NCI-H524 treated with DMSO at 0.1 percent for 48 hours (cell line): ENCODE measurements at regions not wholly inside any gene's neighbourhood (a gene's known extent, or its start where the extent isn't known, plus 50 kb on each side); places are given as distances from the start of the nearest gene placed in this dataset.
"Not testable (repeated sequence)": the region's sequence is repeated elsewhere in the genome, so short reads cannot be mapped to it uniquely, and the experiment has no call there.

ENCODE experiments used
- DNase-seq: peaks from one replicate; lab custom pipeline; 2025; lab: John Stamatoyannopoulos, UW

- no peak for DNase-seq
These were observed 1047.6 kb upstream of the AUTS2 start for GRCh38 chr7:68550635-68551034.

- no peak for DNase-seq
These were observed 1041.7 kb upstream of the AUTS2 start for GRCh38 chr7:68556537-68556936.

DNA sequence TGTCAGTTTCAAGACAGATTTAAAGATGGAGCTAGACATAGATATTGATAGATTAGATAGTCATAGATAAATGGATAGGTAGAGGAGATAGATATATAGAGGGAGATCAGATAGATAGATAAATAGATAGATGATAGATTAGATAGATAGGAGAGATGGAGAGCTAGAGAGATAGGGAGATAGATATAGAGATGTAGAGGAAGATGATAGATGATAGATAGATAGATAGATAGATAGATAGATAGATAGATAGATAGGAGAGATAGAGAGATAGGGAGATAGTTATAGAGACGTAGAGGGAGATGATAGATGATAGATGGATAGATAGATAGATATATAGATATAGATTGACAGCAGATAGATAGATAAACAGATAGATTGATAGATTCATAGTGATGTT, 1038.8 kb upstream of the AUTS2 start:
- DNase-seq = no peak

DNA sequence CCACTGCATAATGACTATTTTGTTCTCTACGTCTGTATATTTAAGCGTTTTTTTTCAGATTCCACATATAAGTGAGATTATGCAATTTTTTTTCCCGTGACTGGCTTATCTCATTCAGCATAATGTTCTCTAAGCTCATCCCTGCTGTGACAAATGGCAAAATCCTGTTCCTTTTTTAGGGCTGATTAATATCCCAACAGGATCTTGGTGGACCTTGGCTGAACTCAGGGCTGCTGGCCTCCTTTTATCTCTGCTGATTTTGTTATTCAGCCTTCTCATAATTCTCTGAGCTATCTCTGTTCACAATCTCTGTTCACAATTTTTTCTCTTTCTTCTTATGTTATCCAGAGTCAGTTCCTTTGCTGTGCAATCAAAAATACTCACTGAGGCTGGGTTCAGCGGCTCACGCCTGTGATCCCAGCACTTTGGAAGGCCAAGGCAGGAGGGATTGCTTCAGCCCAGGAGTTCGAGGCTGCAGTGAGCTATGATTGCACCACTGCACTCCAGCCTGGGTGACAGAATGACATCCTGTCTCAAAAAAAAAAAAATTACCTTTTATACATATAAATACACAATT, 1035.9 kb upstream of the AUTS2 start:
- DNase-seq = no peak

- DNase-seq = no peak
These were observed 1033.8 kb upstream of the AUTS2 start for GRCh38 chr7:68564306-68565135.

DNA sequence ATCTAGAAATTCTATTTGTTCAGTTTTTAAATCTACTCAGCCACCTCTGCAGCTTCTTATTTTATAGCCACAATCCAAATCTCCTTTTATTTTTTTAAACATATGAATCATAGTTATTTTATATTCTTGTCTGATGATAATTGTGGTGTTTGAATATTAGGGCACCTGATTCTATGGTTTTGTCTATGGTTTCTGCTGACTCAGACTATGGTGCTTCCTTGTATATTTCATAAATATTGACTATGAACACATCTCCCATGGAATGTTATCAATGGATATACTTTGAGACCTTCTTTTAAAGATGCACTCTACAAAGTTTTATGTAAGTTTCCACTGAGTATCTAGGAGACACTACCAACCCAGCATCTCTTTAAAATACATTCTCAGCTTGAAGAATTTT, 1027.0 kb upstream of the AUTS2 start:
- no peak for DNase-seq

GRCh38 chr7:68573271-68574005, 1024.8 kb upstream of the AUTS2 start:
- no peak for DNase-seq

DNA sequence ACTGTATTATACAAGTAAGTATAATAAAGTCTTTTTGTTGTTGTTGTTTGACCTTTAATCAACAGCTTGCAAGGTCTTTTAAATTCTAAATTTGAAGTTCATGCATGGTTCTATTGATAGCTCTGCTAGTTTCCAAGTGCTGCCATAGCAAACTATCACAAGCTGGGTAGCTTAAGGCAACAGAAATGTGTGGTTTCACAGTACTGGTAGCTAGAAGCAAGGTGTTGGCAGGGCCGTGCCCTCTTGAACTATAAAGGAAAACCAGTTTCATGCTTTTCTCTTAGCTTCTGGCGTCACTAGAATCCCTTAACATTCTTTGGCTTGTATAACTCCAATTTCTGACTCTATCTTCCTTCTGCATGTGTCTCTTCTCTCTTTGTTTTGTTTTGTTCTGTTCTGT, 1021.9 kb upstream of the AUTS2 start:
- no peak for DNase-seq

GRCh38 chr7:68581417-68581816, 1016.9 kb upstream of the AUTS2 start:
- no peak for DNase-seq

GRCh38 chr7:68587599-68587998, 1010.7 kb upstream of the AUTS2 start:
- no peak for DNase-seq

DNA sequence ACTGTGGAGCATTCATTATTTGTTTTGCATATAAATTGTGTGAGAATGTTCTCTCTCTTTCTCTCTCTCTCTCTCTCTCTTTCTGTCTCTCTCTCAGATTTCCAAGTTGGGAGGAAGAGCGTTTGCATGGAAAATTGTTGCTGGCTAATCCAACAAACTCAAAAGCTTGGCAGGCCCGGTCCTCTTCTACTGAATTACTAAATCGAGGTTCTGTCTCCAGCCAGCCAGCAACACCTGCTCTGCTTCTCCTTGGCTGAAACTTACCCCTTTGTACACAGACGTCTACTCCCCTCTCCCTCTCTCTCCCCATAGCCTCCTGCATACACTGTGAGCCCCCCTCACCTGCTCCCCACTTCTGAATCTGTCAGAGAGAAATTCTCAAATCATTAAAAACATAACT, 996.4 kb upstream of the AUTS2 start:
- no peak for DNase-seq

- no peak for DNase-seq
These were observed 993.7 kb upstream of the AUTS2 start for GRCh38 chr7:68604541-68604940.

DNA sequence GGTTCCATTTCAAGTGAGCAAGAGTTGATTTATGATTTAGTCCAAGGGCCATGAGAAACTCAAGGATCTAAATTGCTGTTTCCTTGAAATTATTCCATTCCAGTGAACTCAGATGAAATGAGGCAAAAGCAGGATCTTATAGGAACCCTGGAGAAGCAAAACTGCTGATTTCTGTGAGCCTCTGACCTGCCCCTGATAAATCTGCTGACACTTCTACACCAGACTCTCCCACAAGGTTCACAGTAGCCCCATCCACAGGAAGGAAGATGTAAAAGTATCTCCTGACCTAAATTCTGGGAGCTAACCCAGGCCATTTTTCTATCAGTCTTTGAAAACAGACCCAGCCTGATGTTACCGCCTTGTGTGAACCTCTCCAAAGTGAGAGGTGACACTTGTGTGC, 987.6 kb upstream of the AUTS2 start:
- no peak for DNase-seq

GRCh38 chr7:68613405-68613804, 984.9 kb upstream of the AUTS2 start:
- DNase-seq = peak; percentile 90

DNA sequence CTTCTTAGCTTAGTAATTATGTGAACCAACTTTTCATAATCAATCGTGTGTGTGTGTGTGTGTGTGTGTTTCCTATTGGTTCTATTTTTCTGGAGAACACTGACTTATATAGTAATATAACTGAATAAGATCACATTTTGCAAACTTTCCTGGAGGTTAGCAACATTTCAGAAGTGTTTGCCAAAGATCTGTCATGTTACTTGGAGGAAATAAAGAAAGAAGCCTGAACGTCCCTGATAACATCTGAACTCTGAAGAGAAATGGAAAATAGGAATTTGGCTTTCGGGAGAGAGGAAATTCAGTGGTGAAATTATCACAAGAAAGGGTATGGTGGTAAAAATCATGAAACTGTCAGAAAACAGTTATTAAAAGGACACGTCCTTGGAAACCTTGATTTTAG, 984.4 kb upstream of the AUTS2 start:
- no peak for DNase-seq

DNA sequence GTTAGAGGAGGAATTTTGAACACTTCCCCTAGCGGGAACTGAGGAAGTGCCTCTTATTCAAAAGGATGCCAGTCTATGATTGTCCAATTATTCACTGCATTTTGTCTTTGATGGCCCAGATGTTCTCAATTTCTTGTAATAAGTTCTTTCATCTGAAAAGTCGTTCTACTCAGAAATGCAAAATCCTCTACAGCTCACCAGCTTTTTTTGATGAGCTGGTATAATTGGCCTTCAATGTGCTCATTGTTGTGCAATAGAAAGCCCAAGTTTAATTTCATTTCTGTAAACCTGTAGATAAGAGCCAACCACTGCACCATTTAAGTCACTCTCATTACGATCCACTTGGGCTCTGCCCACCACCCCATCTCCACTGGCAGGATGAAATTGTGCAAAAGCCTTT, 978.7 kb upstream of the AUTS2 start:
- DNase-seq = no peak

- DNase-seq = no peak
These were observed 975.8 kb upstream of the AUTS2 start for GRCh38 chr7:68622500-68622899.

- DNase-seq = no peak
These were observed 975.2 kb upstream of the AUTS2 start for GRCh38 chr7:68623030-68623429.

GRCh38 chr7:68627247-68627864, 970.9 kb upstream of the AUTS2 start:
- DNase-seq = no peak

DNA sequence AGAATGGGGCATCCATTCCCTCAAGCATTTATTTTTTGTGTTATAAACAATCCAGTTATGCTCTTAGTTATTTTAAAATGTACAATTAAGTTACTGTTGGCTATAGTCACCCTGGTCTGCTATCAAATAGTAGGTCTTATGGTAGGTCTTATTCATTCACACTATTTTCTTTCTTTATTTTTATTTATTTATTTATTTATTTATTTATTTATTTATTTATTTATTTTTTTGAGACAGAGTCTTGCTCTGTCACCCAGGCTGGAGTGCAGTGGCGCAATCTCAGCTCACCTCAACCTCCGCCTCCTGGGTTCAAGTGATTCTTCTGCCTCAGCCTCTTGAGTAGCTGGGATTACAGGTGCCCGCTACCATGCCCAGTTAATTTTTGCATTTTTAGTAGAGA, 967.4 kb upstream of the AUTS2 start:
- DNase-seq = not testable (repeated sequence)

- DNase-seq = no peak
These were observed 958.2 kb upstream of the AUTS2 start for GRCh38 chr7:68640103-68640502.

DNA sequence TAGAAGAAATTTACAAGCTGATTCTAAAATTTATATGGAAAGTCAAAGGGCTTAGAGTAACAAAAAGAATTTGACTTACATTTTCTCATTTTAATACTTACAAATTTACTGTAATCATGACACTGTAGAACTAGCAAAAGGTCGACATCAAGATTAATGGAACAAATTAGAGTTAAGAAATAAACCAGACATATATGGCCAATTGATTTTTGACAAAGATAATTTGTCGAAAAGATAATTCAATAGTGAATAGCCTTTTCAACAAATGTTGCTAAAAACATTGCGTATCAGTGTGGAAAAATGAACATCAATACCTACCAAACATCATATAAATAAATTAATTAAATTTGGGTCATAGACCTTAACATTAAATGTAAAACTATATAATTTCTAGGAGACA, 955.5 kb upstream of the AUTS2 start:
- DNase-seq = no peak

DNA sequence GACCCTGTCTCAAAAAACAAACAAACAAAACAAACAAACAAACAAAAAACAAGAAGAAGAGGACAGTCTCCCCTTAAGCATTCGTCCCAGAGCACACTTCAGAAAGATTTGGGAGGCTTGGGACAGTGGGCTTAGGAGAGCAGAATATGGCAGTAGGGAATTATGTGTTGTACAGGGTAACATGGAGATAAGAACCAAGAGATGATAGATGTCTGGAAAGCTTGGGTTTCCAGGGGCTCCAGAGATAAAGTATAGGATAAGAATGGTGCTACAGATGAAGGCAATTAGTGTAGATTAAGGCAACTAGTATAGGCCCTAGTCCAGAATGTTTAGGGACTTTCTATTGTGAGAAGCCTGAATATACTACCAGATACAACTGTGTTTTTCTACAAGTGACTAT, 934.9 kb upstream of the AUTS2 start:
- DNase-seq = no peak
